OCI-LY1 (cell line): ENCODE measurements at regions not wholly inside any gene's neighbourhood (a gene's known extent, or its start where the extent isn't known, plus 50 kb on each side); places are given as distances from the start of the nearest gene placed in this dataset.

Experiments
- H2AFZ ChIP-seq: fragments of 200-600 bp; sonication (generic), shearing (Covaris generic); 2 replicates; pipeline ENCODE4 v1.6.0; 2014; ENCODE audit warnings: antibody characterized with exemption, mild to moderate bottlenecking, low read length
- H3F3A ChIP-seq: fragments of 200-600 bp; sonication (generic), shearing (Covaris generic); 2 replicates; pipeline ENCODE4 v1.6.0; 2014; ENCODE audit warnings: mild to moderate bottlenecking, antibody characterized with exemption, low read length, moderate library complexity; ENCODE audit not compliant: insufficient read depth
- H3K27ac ChIP-seq: fragments of 200-600 bp; sonication (generic); 2 replicates; pipeline ENCODE4 v1.5.1; 2014; ENCODE audit warnings: low read length, mixed run types, mild to moderate bottlenecking, low read depth; ENCODE audit not compliant: poor library complexity, severe bottlenecking
- H3K27me3 ChIP-seq: fragments of 200-600 bp; sonication (generic); 2 replicates; pipeline ENCODE4 v1.6.0; 2014; ENCODE audit warnings: antibody characterized with exemption, mild to moderate bottlenecking, low read length, moderate library complexity; ENCODE audit not compliant: insufficient read depth
- H3K36me3 ChIP-seq: fragments of 200-600 bp; sonication (generic); 2 replicates; pipeline ENCODE4 v1.6.1; 2014; ENCODE audit warnings: mild to moderate bottlenecking, antibody characterized with exemption, low read length, moderate library complexity, mixed read lengths; ENCODE audit not compliant: insufficient read depth
- H3K4me1 ChIP-seq: fragments of 200-600 bp; sonication (generic); 2 replicates; pipeline ENCODE4 v1.5.1; 2014; ENCODE audit warnings: mild to moderate bottlenecking, low read length, moderate library complexity; ENCODE audit not compliant: insufficient read depth, severe bottlenecking
- H3K4me2 ChIP-seq: fragments of 200-600 bp; sonication (generic), shearing (Covaris generic); 2 replicates; pipeline ENCODE4 v1.6.1; 2014; ENCODE audit warnings: low read length
- H3K4me3 ChIP-seq: fragments of 200-600 bp; sonication (generic); 2 replicates; pipeline ENCODE4 v1.5.1; 2014; ENCODE audit warnings: low read length, low read depth, mild to moderate bottlenecking, mixed read lengths; ENCODE audit not compliant: poor library complexity, severe bottlenecking
- H3K79me2 ChIP-seq: fragments of 200-600 bp; shearing (Covaris generic); 2 replicates; pipeline ENCODE4 v1.6.1; 2016; ENCODE audit warnings: mixed run types, low read length, mixed read lengths; ENCODE audit not compliant: insufficient read depth
- H3K9ac ChIP-seq: fragments of 200-600 bp; sonication (generic), shearing (Covaris generic); 2 replicates; pipeline ENCODE4 v1.6.1; 2014; ENCODE audit warnings: mild to moderate bottlenecking, low read length, mixed read lengths
- H3K9me2 ChIP-seq: fragments of 200-600 bp; sonication (generic), shearing (Covaris generic); 2 replicates; pipeline ENCODE4 v1.6.1; 2014; ENCODE audit warnings: low read depth, mild to moderate bottlenecking, low read length, mixed read lengths
- H3K9me3 ChIP-seq: fragments of 200-600 bp; shearing (Covaris generic); 2 replicates; pipeline ENCODE4 v1.6.1; 2014; ENCODE audit warnings: low read length, mixed read lengths
- H4K20me1 ChIP-seq: fragments of 200-600 bp; sonication (generic), shearing (Covaris generic); 2 replicates; pipeline ENCODE4 v1.6.0; 2016; ENCODE audit warnings: mild to moderate bottlenecking, low read length; ENCODE audit not compliant: insufficient read depth
- CTCF ChIP-seq: fragments of 200-600 bp; sonication (generic), shearing (Covaris generic); IDR thresholded peaks from 2 replicates; pipeline ENCODE4 v1.5.1; 2017; ENCODE audit warnings: mild to moderate bottlenecking, antibody characterized with exemption, low read length, moderate library complexity, mixed read lengths
- EZH2 ChIP-seq: fragments of 200-600 bp; sonication (generic), shearing (Covaris generic); IDR thresholded peaks from 2 replicates; pipeline ENCODE4 v1.8.0; 2017; ENCODE audit warnings: borderline replicate concordance, mixed run types, mild to moderate bottlenecking, antibody characterized with exemption, low read length, moderate library complexity, mixed read lengths

GRCh38 chr2:173749315-173749714 is 215.9 kb downstream of the SP3 start:
- H4K20me1 ChIP-seq, result no peaks in the 10 kb centered on the region
- H3K4me2 ChIP-seq, result no peak overlapping the region
- H3K27me3 ChIP-seq, result no peaks in the 10 kb centered on the region; the same call in 1 of the 2 replicates
- no peak overlapping the region for H3K4me3 ChIP-seq
- H3K4me1 ChIP-seq, result no peaks in the 10 kb centered on the region
- H3K27ac ChIP-seq, result no peak overlapping the region
- H2AFZ ChIP-seq, result no peak overlapping the region
- no peaks in the 10 kb centered on the region for H3K36me3 ChIP-seq
- no peaks in the 10 kb centered on the region for H3K9me3 ChIP-seq
- H3K9ac ChIP-seq, result no peak overlapping the region
- H3F3A ChIP-seq, result no peaks in the 10 kb centered on the region
- 0 out of 2 replicates have a peak, but pooled peaks have one; percentile 9 for TF ChIP-seq CTCF
- TF ChIP-seq EZH2, result no peak
- H3K9me2 ChIP-seq, result no peaks in the 10 kb centered on the region
- H3K79me2 ChIP-seq, result no peaks in the 10 kb centered on the region

GRCh38 chr2:173750353-173750801 is 214.8 kb downstream of the SP3 start:
- Histone ChIP-seq H3K4me1 (no peaks in the 10 kb centered on the region), H4K20me1 (no peaks in the 10 kb centered on the region), H3K27ac (no peak overlapping the region), H3F3A (no peaks in the 10 kb centered on the region), H3K36me3 (no peaks in the 10 kb centered on the region), H3K9me2 (no peaks in the 10 kb centered on the region), H3K27me3 (no peaks in the 10 kb centered on the region), H3K79me2 (no peaks in the 10 kb centered on the region), H3K4me3 (no peak overlapping the region), H3K9ac (no peak overlapping the region), H3K9me3 (no peaks in the 10 kb centered on the region), H2AFZ (no peak overlapping the region), H3K4me2 (no peak overlapping the region)
- TF ChIP-seq CTCF, result no peak
- no peak for TF ChIP-seq EZH2

- Histone ChIP-seq H3K4me3 (no peak overlapping the region), H3K79me2 (no peaks in the 10 kb centered on the region), H3K36me3 (no peaks in the 10 kb centered on the region), H3K9me2 (no peaks in the 10 kb centered on the region), H3K4me1 (no peaks in the 10 kb centered on the region), H4K20me1 (no peaks in the 10 kb centered on the region), H3K27ac (no peak overlapping the region), H2AFZ (no peak overlapping the region), H3K4me2 (no peak overlapping the region), H3K27me3 (no peaks in the 10 kb centered on the region), H3K9ac (no peak overlapping the region), H3K9me3 (no peaks in the 10 kb centered on the region), H3F3A (no peaks in the 10 kb centered on the region)
- TF ChIP-seq CTCF, result no peak
- no peak for TF ChIP-seq EZH2
Observed at GRCh38 chr2:173750831-173751230, 214.3 kb downstream of the SP3 start.
